Neural cell (in vitro differentiated cells): ENCODE measurements at regions not wholly inside any gene's neighbourhood (a gene's known extent, or its start where the extent isn't known, plus 50 kb on each side); places are given as distances from the start of the nearest gene placed in this dataset.

Experiments used
- H2AFZ ChIP-seq: fragments of 200-600, 300-800 bp; sonication (generic), shearing (Covaris generic); 2 replicates; pipeline ENCODE4 v1.6.0; 2014; ENCODE audit warnings: low read depth, mild to moderate bottlenecking, antibody characterized with exemption, low read length, moderate library complexity
- H3F3A ChIP-seq: fragments of 200-600 bp; shearing (Covaris generic); 2 replicates; pipeline ENCODE4 v1.6.1; 2016; ENCODE audit warnings: mild to moderate bottlenecking, moderate library complexity, mixed read lengths, antibody characterized with exemption, low read length; ENCODE audit not compliant: insufficient read depth, poor library complexity, severe bottlenecking
- H3K27ac ChIP-seq: fragments of 200-600, 300-800 bp; sonication (generic), shearing (Covaris generic); 2 replicates; pipeline ENCODE4 v1.5.1; 2014; ENCODE audit warnings: mild to moderate bottlenecking, low read length, moderate library complexity
- H3K27me3 ChIP-seq: fragments of 300-800, 200-600 bp; sonication (generic), shearing (Covaris generic); 2 replicates; pipeline ENCODE4 v1.6.0; 2014; ENCODE audit warnings: mild to moderate bottlenecking, low read depth, low read length, moderate library complexity; ENCODE audit not compliant: insufficient read depth
- H3K36me3 ChIP-seq: fragments of 300-800, 200-600 bp; sonication (generic), shearing (Covaris generic); 2 replicates; pipeline ENCODE4 v1.5.1; 2014; ENCODE audit warnings: mild to moderate bottlenecking, antibody characterized with exemption, low read length, moderate library complexity; ENCODE audit not compliant: insufficient read depth
- H3K4me2 ChIP-seq: fragments of 300-800, 200-600 bp; sonication (generic), shearing (Covaris generic); 2 replicates; pipeline ENCODE4 v1.6.0; 2014; ENCODE audit warnings: mild to moderate bottlenecking, low read length
- H3K4me3 ChIP-seq: fragments of 300-800, 200-600 bp; sonication (generic), shearing (Covaris generic); 2 replicates; pipeline ENCODE4 v1.5.1; 2014; ENCODE audit warnings: mild to moderate bottlenecking, low read length, moderate library complexity
- H3K79me2 ChIP-seq: fragments of 200-600 bp; shearing (Covaris generic); replicated peaks from 2 replicates; pipeline ENCODE4 v1.6.0; 2014; ENCODE audit warnings: mild to moderate bottlenecking, low read length, moderate library complexity; ENCODE audit not compliant: insufficient read depth
- H3K9ac ChIP-seq: fragments of 300-800, 200-600 bp; sonication (generic), shearing (Covaris generic); 2 replicates; pipeline ENCODE4 v1.6.1; 2016; ENCODE audit warnings: mild to moderate bottlenecking, low read length, mixed read lengths
- H3K9me2 ChIP-seq: fragments of 200-600 bp; shearing (Covaris generic); 2 replicates; pipeline ENCODE4 v1.6.1; 2016; ENCODE audit warnings: mild to moderate bottlenecking, low read length, mixed read lengths; ENCODE audit not compliant: insufficient read depth
- H3K9me3 ChIP-seq: fragments of 200-600, 300-800 bp; sonication (generic), shearing (Covaris generic); 2 replicates; pipeline ENCODE4 v1.6.1; 2016; ENCODE audit warnings: mild to moderate bottlenecking, mixed run types, low read length, moderate library complexity, mixed read lengths
- H4K20me1 ChIP-seq: fragments of 200-600 bp; shearing (Covaris generic); 2 replicates; pipeline ENCODE4 v1.6.1; 2016; ENCODE audit warnings: mild to moderate bottlenecking, mixed run types; ENCODE audit not compliant: insufficient read depth
- EP300 ChIP-seq: fragments of 450-650 bp; conservative IDR thresholded peaks from 2 replicates; pipeline ENCODE4 v1.6.1; 2014; ENCODE audit warnings: antibody characterized with exemption, mild to moderate bottlenecking, moderate library complexity; ENCODE audit not compliant: poor library complexity, severe bottlenecking
- EZH2 ChIP-seq: fragments of 200-600, 300-800 bp; shearing (Covaris generic), sonication (generic); IDR thresholded peaks from 2 replicates; pipeline ENCODE4 v1.6.1; 2014; ENCODE audit warnings: antibody characterized with exemption, low read length, borderline replicate concordance, mild to moderate bottlenecking; ENCODE audit not compliant: insufficient read depth, poor library complexity, severe bottlenecking
- MXI1 ChIP-seq: fragments of 450-650 bp; conservative IDR thresholded peaks from 2 replicates; pipeline ENCODE4 v1.6.1; 2014; ENCODE audit warnings: antibody characterized with exemption, mild to moderate bottlenecking; ENCODE audit not compliant: poor library complexity, severe bottlenecking
- POLR2AphosphoS5 ChIP-seq: IDR thresholded peaks from 2 replicates; pipeline ENCODE4 v1.6.1; 2012
- RAD21 ChIP-seq: fragments of 450-650 bp; conservative IDR thresholded peaks from 2 replicates; pipeline ENCODE4 v1.6.1; 2014; ENCODE audit warnings: antibody characterized with exemption, mild to moderate bottlenecking, moderate library complexity
- SMC3 ChIP-seq: fragments of 450-650 bp; conservative IDR thresholded peaks from 2 replicates; pipeline ENCODE4 v1.6.1; 2014; ENCODE audit warnings: antibody characterized with exemption, mild to moderate bottlenecking, moderate library complexity; ENCODE audit not compliant: poor library complexity
- TAF1 ChIP-seq: IDR thresholded peaks from 2 replicates; pipeline ENCODE4 v1.6.1; 2012; ENCODE audit warnings: low read depth
- TF ChIP-seq, protein P1 (sequence below): fragments of 450-650 bp; IDR thresholded peaks from 2 replicates; pipeline ENCODE4 v1.5.1; 2014; ENCODE audit warnings: antibody characterized with exemption, mild to moderate bottlenecking, moderate library complexity; ENCODE audit not compliant: poor library complexity, severe bottlenecking
- TF ChIP-seq, protein P2 (sequence below): IDR thresholded peaks from 2 replicates; pipeline ENCODE4 v1.6.1; 2012; ENCODE audit warnings: borderline replicate concordance

DNA sequence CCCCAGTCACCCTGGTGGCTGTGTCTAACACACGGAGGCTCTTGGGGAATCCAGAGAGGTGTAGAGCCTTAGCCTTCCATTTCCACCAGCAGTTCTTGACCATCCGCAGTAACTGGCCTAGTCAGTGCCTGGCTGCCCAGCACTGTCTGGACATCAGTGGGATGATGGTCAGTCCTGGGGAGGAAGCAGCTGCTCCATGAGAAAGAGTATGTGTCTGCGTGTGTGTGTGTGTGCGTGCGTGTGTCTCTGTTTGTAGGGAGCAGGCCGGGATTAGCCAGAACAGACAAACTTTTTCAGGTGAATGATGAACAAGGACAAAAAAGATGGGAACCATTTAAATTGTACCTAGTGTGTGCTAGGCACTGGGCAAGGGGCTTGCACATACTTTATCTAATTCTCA lies 109.3 kb upstream of the SYT13 start:
- H2AFZ ChIP-seq, result no peak overlapping the region
- TF ChIP-seq TAF1 (no peak), RAD21 (no peak), POLR2AphosphoS5 (no peak), SMC3 (no peak), EZH2 (no peak), EP300 (no peak), MXI1 (no peak)
- TF ChIP-seq, protein P1, sequence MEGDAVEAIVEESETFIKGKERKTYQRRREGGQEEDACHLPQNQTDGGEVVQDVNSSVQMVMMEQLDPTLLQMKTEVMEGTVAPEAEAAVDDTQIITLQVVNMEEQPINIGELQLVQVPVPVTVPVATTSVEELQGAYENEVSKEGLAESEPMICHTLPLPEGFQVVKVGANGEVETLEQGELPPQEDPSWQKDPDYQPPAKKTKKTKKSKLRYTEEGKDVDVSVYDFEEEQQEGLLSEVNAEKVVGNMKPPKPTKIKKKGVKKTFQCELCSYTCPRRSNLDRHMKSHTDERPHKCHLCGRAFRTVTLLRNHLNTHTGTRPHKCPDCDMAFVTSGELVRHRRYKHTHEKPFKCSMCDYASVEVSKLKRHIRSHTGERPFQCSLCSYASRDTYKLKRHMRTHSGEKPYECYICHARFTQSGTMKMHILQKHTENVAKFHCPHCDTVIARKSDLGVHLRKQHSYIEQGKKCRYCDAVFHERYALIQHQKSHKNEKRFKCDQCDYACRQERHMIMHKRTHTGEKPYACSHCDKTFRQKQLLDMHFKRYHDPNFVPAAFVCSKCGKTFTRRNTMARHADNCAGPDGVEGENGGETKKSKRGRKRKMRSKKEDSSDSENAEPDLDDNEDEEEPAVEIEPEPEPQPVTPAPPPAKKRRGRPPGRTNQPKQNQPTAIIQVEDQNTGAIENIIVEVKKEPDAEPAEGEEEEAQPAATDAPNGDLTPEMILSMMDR, result no peak
- TF ChIP-seq, protein P2, sequence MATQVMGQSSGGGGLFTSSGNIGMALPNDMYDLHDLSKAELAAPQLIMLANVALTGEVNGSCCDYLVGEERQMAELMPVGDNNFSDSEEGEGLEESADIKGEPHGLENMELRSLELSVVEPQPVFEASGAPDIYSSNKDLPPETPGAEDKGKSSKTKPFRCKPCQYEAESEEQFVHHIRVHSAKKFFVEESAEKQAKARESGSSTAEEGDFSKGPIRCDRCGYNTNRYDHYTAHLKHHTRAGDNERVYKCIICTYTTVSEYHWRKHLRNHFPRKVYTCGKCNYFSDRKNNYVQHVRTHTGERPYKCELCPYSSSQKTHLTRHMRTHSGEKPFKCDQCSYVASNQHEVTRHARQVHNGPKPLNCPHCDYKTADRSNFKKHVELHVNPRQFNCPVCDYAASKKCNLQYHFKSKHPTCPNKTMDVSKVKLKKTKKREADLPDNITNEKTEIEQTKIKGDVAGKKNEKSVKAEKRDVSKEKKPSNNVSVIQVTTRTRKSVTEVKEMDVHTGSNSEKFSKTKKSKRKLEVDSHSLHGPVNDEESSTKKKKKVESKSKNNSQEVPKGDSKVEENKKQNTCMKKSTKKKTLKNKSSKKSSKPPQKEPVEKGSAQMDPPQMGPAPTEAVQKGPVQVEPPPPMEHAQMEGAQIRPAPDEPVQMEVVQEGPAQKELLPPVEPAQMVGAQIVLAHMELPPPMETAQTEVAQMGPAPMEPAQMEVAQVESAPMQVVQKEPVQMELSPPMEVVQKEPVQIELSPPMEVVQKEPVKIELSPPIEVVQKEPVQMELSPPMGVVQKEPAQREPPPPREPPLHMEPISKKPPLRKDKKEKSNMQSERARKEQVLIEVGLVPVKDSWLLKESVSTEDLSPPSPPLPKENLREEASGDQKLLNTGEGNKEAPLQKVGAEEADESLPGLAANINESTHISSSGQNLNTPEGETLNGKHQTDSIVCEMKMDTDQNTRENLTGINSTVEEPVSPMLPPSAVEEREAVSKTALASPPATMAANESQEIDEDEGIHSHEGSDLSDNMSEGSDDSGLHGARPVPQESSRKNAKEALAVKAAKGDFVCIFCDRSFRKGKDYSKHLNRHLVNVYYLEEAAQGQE, result no peak
- no peak overlapping the region for H3K27ac ChIP-seq
- H3K36me3 ChIP-seq, result no peaks in the 10 kb centered on the region
- H3K9me2 ChIP-seq, result no peaks in the 10 kb centered on the region
- no peaks in the 10 kb centered on the region for H4K20me1 ChIP-seq
- H3K4me2 ChIP-seq, result no peak overlapping the region
- H3K4me3 ChIP-seq, result no peak overlapping the region
- no peak overlapping the region for H3K9ac ChIP-seq
- H3K9me3 ChIP-seq, result no peaks in the 10 kb centered on the region
- no peaks in the 10 kb centered on the region for H3K79me2 ChIP-seq
- no peaks in the 10 kb centered on the region for H3F3A ChIP-seq
- no peaks in the 10 kb centered on the region for H3K27me3 ChIP-seq

DNA sequence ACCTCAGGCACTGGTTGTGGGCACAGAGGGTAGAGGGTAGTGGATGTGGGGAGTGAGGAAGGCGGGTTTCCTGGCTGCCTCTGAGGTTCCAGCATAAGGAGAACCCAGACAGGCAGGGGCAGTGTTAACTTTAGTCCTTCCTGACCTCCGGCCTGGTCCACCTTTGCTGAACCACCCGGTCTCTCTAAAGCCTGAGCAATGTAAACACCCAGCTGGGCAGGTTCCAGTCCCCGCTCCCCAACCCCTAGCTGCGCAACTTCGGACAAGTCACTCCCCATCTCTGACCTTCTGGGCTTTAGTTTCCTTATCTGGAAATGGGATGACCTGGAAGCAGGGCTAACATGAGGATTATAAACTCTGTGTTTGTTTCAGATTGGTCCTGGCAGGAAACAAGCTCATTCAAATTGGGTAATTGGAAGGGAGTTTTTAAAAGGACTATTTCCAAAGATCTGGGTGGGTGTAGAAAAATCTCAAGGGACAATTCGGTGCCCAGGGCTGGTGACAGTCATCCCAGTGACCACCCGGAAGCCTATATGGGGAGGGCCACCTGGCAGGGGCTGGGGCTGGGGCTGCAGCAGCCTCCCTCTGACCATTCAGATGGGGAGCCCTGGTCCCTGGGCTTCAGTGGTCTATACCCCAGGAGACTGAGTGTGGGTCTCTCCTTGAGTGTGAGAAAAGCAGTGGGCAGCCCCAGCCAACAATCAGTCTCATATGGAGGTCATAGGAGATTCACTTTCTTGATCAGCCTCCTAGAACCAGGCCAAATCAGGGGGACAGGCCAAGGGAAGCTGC lies 108.3 kb upstream of the SYT13 start:
- Histone ChIP-seq H4K20me1 (no peaks in the 10 kb centered on the region), H2AFZ (no peak overlapping the region)
- TF ChIP-seq, protein P2, result no peak
- TF ChIP-seq SMC3, result no peak
- no peak for TF ChIP-seq EZH2
- no peak for TF ChIP-seq POLR2AphosphoS5
- TF ChIP-seq RAD21, result no peak
- no peak for TF ChIP-seq EP300
- no peak for TF ChIP-seq TAF1
- TF ChIP-seq, protein P1, result no peak
- TF ChIP-seq MXI1, result no peak

More for the DNA sequence above, 108.3 kb upstream of the SYT13 start:
- no peak overlapping the region for H3K4me2 ChIP-seq
- no peaks in the 10 kb centered on the region for H3K27me3 ChIP-seq
- H3K9ac ChIP-seq, result no peak overlapping the region
- H3K27ac ChIP-seq, result no peak overlapping the region
- H3K9me2 ChIP-seq, result no peaks in the 10 kb centered on the region
- H3F3A ChIP-seq, result no peaks in the 10 kb centered on the region
- no peaks in the 10 kb centered on the region for H3K9me3 ChIP-seq
- no peak overlapping the region for H3K4me3 ChIP-seq
- no peaks in the 10 kb centered on the region for H3K79me2 ChIP-seq
- no peaks in the 10 kb centered on the region for H3K36me3 ChIP-seq
